CD4-positive, alpha-beta memory T cell (primary cell): ENCODE measurements at regions not wholly inside any gene's neighbourhood (a gene's known extent, or its start where the extent isn't known, plus 50 kb on each side); places are given as distances from the start of the nearest gene placed in this dataset.
"Not testable (repeated sequence)": the region's sequence is repeated elsewhere in the genome, so short reads cannot be mapped to it uniquely, and the experiment has no call there.

ENCODE experiments used
- CTCF ChIA-PET: fragments of 350-600 bp; sonication (Branson Sonifier 250); formaldehyde crosslinking; loops from one replicate; lab custom pipeline; 2021; ENCODE audit warnings: inconsistent platforms; ENCODE audit not compliant: partially characterized antibody; lab: Charles Lee
- POLR2A ChIA-PET: fragments of 350-600 bp; sonication (Branson Sonifier 250); formaldehyde crosslinking; loops from one replicate; lab custom pipeline; 2021; ENCODE audit not compliant: partially characterized antibody; lab: Charles Lee
- DNase-seq, 5 donors: peaks; one replicate each; pipeline versions ENCODE4 v3.0.0 to v3.0.0-alpha.2; 2020 to 2022; ENCODE audit warnings: mixed read lengths in 1 of 5
- H3K27ac ChIP-seq: one replicate; pipeline ENCODE4 v1.7.0; 2013; ENCODE audit warnings: low read depth, low read length
- H3K27me3 ChIP-seq: 2 replicates; pipeline ENCODE4 v1.7.0; 2013; ENCODE audit warnings: mild to moderate bottlenecking, low read length, moderate library complexity; ENCODE audit not compliant: insufficient read depth
- H3K36me3 ChIP-seq: 2 replicates; pipeline ENCODE4 v1.7.0; 2013; ENCODE audit warnings: mild to moderate bottlenecking, low read length, moderate library complexity; ENCODE audit not compliant: insufficient read depth
- H3K4me1 ChIP-seq: 2 replicates; pipeline ENCODE4 v1.7.0; 2013; ENCODE audit warnings: mild to moderate bottlenecking, low read length, moderate library complexity; ENCODE audit not compliant: insufficient read depth
- H3K4me3 ChIP-seq, 2 donors: one replicate each; pipeline ENCODE4 v1.7.0; 2013; ENCODE audit warnings: low read length in 2 of 2, mild to moderate bottlenecking in 1 of 2
- H3K9me3 ChIP-seq, 2 donors: one replicate each; pipeline ENCODE4 v1.7.0; 2013; ENCODE audit warnings: low read length in 2 of 2, control low read depth in 1 of 2; ENCODE audit not compliant: control insufficient read depth in 1 of 2
- H3K27ac Mint-ChIP-seq, 7 donors: one replicate each; pipeline ENCODE4 v1.8.0; 2020 to 2021; ENCODE audit warnings: mixed read lengths in 7 of 7, mild to moderate bottlenecking in 6 of 7, inconsistent platforms in 3 of 7, moderate library complexity in 3 of 7
- H3K27me3 Mint-ChIP-seq, 2 donors: one replicate each; pipeline ENCODE4 v1.8.0; 2020 to 2021; ENCODE audit warnings: mixed read lengths in 2 of 2
- H3K36me3 Mint-ChIP-seq, 2 donors: one replicate each; pipeline ENCODE4 v1.8.0; 2020 to 2021; ENCODE audit warnings: mixed read lengths in 2 of 2, inconsistent platforms in 1 of 2, mild to moderate bottlenecking in 1 of 2
- H3K4me1 Mint-ChIP-seq, 4 donors: one replicate each; pipeline ENCODE4 v1.8.0; 2020 to 2021; ENCODE audit warnings: mixed read lengths in 4 of 4, mild to moderate bottlenecking in 1 of 4
- H3K4me3 Mint-ChIP-seq, 8 donors: one replicate each; pipeline ENCODE4 v1.8.0; 2020 to 2021; ENCODE audit warnings: mixed read lengths in 8 of 8, mild to moderate bottlenecking in 7 of 8, moderate library complexity in 6 of 8, inconsistent platforms in 3 of 8
- H3K9me3 Mint-ChIP-seq, 8 donors: one replicate each; pipeline ENCODE4 v1.8.0; 2020 to 2021; ENCODE audit warnings: mixed read lengths in 8 of 8, mild to moderate bottlenecking in 5 of 8, inconsistent platforms in 3 of 8, moderate library complexity in 1 of 8
- intact Hi-C: fragments of 100-400 bp; cut with micrococcal nuclease; formaldehyde crosslinking; loops from one replicate; pipeline ENCODE4 v1.15.1; 2023

DNA sequence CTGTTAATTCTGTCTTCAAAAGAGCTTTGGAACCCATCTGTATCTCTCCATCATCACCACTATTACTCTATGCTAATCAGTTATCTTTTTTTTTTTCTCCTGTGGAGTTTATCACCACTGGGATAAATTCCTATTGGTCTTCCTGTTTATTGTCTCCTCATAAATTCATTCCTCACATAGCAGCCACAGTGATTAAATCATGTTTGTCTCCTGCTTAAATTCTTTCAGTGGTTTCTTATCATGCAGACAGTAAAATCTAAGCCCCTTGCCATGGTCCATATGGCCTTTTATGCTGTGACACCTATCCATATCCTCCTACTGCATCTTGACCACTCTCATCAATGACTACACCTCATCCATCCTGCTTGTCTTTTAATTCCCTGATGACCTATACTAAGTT, 239.8 kb upstream of the ZEB2 start:
- Histone ChIP-seq H3K36me3 (no peaks in the 10 kb centered on the region), H3K9me3 (no peaks in the 10 kb centered on the region), H3K27me3 (no peaks in the 10 kb centered on the region), H3K27ac (no peak overlapping the region), H3K4me3 (no peak overlapping the region), H3K4me1 (no peaks in the 10 kb centered on the region)
- no peaks in the 10 kb centered on the region for H3K4me1 Mint-ChIP-seq
- H3K36me3 Mint-ChIP-seq = no peaks in the 10 kb centered on the region
- ChIA-PET POLR2A (no interaction called here), CTCF (no interaction called here)
- H3K4me3 Mint-ChIP-seq = no peak overlapping the region
- intact Hi-C loops = no loop called here
- peaks cover 2 to 3% of the 10 kb centered on the region in 2 donors for H3K27me3 Mint-ChIP-seq
- H3K9me3 Mint-ChIP-seq = peaks cover 0 to 5% (median 2%) of the 10 kb centered on the region in 8 donors
- no peak for DNase-seq
- H3K27ac Mint-ChIP-seq = no peak overlapping the region

DNA sequence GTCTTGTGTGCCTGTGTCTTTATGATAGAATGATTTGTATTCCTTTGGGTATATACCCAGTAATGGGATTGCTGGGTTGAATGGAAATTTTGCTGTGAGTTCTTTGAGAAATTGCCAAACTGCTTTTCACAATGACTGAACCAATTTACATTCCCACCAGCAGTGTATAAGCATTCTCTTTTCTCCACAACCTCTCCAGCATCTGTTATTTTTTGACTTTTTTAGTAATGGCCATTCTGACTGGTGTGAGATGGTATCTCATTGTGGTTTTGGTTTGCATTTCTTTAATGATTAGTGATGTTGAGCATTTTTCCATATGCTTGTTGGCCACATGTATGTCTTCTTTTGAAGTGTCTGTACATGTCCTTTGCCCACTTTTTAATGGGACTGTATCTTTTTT, 238.3 kb upstream of the ZEB2 start:
- CTCF ChIA-PET, H3K27ac Mint-ChIP-seq, H3K4me1 Mint-ChIP-seq, H3K27me3 Mint-ChIP-seq, H3K36me3 Mint-ChIP-seq, H3K27ac ChIP-seq, H3K9me3 Mint-ChIP-seq, H3K9me3 ChIP-seq, H3K4me1 ChIP-seq, DNase-seq, H3K27me3 ChIP-seq, H3K36me3 ChIP-seq, intact Hi-C loops, H3K4me3 ChIP-seq, POLR2A ChIA-PET, H3K4me3 Mint-ChIP-seq: not testable (repeated sequence)

DNA sequence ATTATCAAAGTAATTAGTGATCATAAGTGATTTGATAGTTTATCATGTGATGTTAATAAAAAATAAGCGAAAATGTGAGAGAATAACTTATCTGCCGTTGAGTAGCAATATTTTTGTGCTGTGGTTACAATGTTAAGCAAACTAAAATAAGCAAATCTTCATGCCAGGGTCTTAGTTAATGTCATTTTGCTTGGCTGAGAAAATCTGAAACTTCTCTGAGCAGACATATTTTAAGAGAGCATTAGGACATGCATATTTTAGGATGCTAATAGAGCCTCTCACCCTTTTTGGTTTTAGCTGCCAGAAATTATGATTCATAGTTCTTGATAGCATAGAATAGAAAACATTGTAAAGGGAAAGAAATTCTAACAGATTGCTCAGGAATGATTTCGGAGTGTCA, 233.5 kb upstream of the ZEB2 start:
- Histone ChIP-seq H3K4me1 (no peaks in the 10 kb centered on the region), H3K27me3 (no peaks in the 10 kb centered on the region), H3K9me3 (no peaks in the 10 kb centered on the region), H3K27ac (no peak overlapping the region), H3K4me3 (no peak overlapping the region), H3K36me3 (no peaks in the 10 kb centered on the region)
- Mint-ChIP-seq H3K36me3 (no peaks in the 10 kb centered on the region), H3K9me3 (peaks cover 0 to 30% (median 10%) of the 10 kb centered on the region in 8 donors), H3K27ac (no peak overlapping the region), H3K4me3 (no peak overlapping the region), H3K27me3 (peaks cover 0 to 2% of the 10 kb centered on the region in 2 donors), H3K4me1 (no peaks in the 10 kb centered on the region)
- DNase-seq = no peak
- ChIA-PET CTCF (no interaction called here), POLR2A (no interaction called here)
- intact Hi-C loops = no loop called here

DNA sequence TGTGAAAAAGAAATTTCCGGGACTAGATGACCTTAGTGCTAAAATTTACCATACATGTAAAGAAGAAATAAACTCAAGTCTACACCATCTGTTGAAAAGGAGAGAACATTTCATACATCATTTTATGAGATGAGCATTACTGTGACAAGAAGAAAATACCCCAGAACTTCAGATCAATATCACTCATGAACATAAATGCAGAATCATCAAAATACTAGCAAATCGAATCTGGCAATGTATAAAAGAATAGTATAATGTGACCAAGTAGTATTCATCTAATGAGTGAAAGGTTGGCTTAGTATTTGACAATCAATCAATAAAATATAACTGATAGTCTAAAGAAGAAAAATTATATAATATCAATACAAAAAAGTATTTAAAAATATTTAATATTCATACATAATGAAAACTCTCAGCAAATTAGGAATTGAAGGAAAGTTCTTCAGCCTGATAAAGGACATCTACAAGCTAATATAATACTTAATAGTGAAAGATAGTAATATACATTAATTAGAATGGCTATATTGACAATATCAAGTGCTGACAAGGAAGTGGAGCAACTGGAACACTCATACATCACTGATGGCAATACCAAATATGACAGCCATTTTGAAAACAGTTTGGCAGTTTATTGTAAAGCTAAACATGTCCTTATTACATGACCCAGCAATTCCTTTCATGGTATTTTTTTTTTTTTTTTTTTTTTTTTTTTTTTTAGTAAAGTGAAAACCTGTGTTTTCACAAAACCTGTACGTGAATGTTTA, 231.4 kb upstream of the ZEB2 start:
- H3K27ac ChIP-seq = no peak overlapping the region
- H3K4me1 ChIP-seq = no peaks in the 10 kb centered on the region
- no peaks in the 10 kb centered on the region for H3K36me3 Mint-ChIP-seq
- H3K9me3 ChIP-seq = no peaks in the 10 kb centered on the region
- H3K27ac Mint-ChIP-seq = no peak overlapping the region
- H3K9me3 Mint-ChIP-seq = peaks cover 0 to 48% (median 28%) of the 10 kb centered on the region in 8 donors
- H3K27me3 ChIP-seq = no peaks in the 10 kb centered on the region
- H3K36me3 ChIP-seq = no peaks in the 10 kb centered on the region
- CTCF ChIA-PET = no interaction called here
- no peak overlapping the region for H3K4me3 ChIP-seq
- POLR2A ChIA-PET = no interaction called here
- H3K27me3 Mint-ChIP-seq = no peaks in the 10 kb centered on the region
- intact Hi-C loops = no loop called here
- no peak overlapping the region for H3K4me3 Mint-ChIP-seq
- H3K4me1 Mint-ChIP-seq = no peaks in the 10 kb centered on the region
- DNase-seq = no peak

DNA sequence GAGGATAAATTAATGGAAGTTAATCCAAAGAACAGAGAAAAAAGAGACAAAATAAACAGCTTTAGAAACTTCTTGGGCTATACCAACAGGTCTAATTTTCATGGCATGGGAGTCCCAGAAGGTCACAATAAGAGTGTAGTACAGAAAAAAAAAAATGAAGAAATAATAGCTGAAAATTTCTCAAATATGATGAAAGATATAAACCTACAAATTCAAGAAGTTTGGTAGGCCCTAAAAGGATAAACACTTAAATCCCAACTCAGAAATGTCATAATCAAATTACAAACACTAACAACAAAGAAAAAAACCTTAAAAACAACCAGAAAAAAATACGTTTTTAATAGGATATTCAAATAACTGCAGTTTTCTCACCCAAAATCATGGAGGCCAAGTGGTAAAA, 229.3 kb upstream of the ZEB2 start:
- intact Hi-C loops = no loop called here
- DNase-seq = no peak
- Mint-ChIP-seq H3K9me3 (peaks cover 0 to 63% (median 33%) of the 10 kb centered on the region in 8 donors), H3K27me3 (no peaks in the 10 kb centered on the region), H3K27ac (no peak overlapping the region), H3K4me3 (no peak overlapping the region), H3K4me1 (no peaks in the 10 kb centered on the region), H3K36me3 (no peaks in the 10 kb centered on the region)
- H3K36me3 ChIP-seq = no peaks in the 10 kb centered on the region
- POLR2A ChIA-PET = no interaction called here
- no peaks in the 10 kb centered on the region for H3K9me3 ChIP-seq
- H3K4me3 ChIP-seq = no peak overlapping the region
- H3K27me3 ChIP-seq = no peaks in the 10 kb centered on the region
- CTCF ChIA-PET = no interaction called here
- H3K27ac ChIP-seq = no peak overlapping the region
- no peaks in the 10 kb centered on the region for H3K4me1 ChIP-seq

DNA sequence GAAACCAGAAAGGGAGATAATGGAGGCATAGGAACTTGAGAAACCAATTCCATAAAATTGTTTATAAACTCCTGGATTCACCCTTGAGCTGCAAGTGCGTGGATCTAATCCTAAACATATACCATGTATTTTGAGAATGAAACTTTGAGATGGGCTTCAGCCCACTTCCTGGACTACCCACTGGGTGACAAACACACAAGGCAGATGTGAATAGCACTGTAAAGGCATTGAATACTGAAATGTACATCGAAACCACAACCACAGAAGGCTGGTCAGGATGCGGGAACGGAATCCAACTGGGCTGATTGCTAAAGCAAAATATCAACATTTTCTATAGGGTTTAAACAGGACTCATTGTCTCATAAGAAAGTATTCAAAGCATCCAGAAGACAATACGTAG, 228.5 kb upstream of the ZEB2 start:
- Mint-ChIP-seq H3K36me3 (no peaks in the 10 kb centered on the region), H3K9me3 (peaks cover 0 to 63% (median 33%) of the 10 kb centered on the region in 8 donors), H3K27ac (no peak overlapping the region), H3K4me3 (no peak overlapping the region), H3K27me3 (no peaks in the 10 kb centered on the region), H3K4me1 (no peaks in the 10 kb centered on the region)
- Histone ChIP-seq H3K36me3 (no peaks in the 10 kb centered on the region), H3K27ac (no peak overlapping the region), H3K27me3 (no peaks in the 10 kb centered on the region), H3K9me3 (no peaks in the 10 kb centered on the region), H3K4me1 (no peaks in the 10 kb centered on the region), H3K4me3 (no peak overlapping the region)
- intact Hi-C loops = no loop called here
- CTCF ChIA-PET = no interaction called here
- DNase-seq = no peak
- POLR2A ChIA-PET = no interaction called here

DNA sequence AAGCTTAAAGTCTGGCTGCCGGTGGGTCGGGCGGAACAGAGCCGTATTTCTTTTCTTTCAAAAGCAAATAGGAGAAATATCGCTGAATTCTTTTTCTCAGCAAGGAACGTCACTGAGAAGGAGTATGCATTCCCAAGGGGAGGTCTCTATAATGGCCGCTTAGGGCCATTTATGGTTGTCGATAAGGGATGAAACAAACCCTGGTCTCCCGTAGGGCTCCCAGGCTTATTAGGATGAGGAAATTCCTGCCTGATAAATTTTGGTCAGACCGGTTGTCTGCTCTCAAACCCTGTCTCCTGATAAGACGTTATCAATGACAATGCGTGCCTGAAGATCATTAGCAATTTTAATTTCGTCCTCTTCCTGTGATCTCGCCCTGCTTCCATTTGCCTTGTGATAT, 227.7 kb upstream of the ZEB2 start:
- no peaks in the 10 kb centered on the region for H3K4me1 ChIP-seq
- POLR2A ChIA-PET = no interaction called here
- no peaks in the 10 kb centered on the region for H3K36me3 ChIP-seq
- Mint-ChIP-seq H3K27ac (no peak overlapping the region), H3K4me1 (no peaks in the 10 kb centered on the region), H3K36me3 (no peaks in the 10 kb centered on the region), H3K4me3 (no peak overlapping the region), H3K27me3 (no peaks in the 10 kb centered on the region), H3K9me3 (peaks cover 0 to 63% (median 33%) of the 10 kb centered on the region in 8 donors)
- no peak for DNase-seq
- H3K27me3 ChIP-seq = no peaks in the 10 kb centered on the region
- CTCF ChIA-PET = no interaction called here
- H3K4me3 ChIP-seq = no peak overlapping the region
- no peaks in the 10 kb centered on the region for H3K9me3 ChIP-seq
- no peak overlapping the region for H3K27ac ChIP-seq
- intact Hi-C loops = no loop called here
